ENCODE measurements at regions not wholly inside any gene's neighbourhood (a gene's known extent, or its start where the extent isn't known, plus 50 kb on each side); places are given as distances from the start of the nearest gene placed in this dataset.

DNA sequence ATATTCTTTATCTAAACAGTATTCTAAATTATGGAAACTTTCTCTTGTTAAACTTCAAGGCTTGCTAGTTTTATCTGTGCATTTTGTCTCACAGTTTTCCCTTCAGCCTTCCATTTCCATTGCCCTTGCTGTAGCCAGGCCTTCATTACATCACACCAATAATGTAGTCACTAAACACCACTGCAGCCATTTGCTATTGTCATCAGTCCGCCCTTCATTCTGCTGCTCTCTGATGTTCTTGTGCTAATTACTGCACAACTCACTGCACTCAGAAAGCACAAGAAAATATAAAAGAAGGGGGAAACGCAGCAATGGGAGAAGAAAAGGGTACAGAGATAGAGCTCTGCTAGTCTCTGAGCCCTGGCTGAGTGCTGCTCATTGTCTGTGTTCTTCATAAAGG, 239.6 kb upstream of the FSTL5 start:
- Histone ChIP-seq H2AFZ (ENCODE audit: low read depth, low read length, severe bottlenecking) (no peak overlapping the region), H3K4me2 (ENCODE audit: low read depth, low read length, poor library complexity, severe bottlenecking) (no peak overlapping the region), H3K79me2 (ENCODE audit: insufficient read depth, low read length) (no peaks in the 10 kb centered on the region), H4K20me1 (ENCODE audit: low read depth, low read length) (no peaks in the 10 kb centered on the region), H3K9me3 (ENCODE audit: insufficient read depth, low read length) (no peaks in the 10 kb centered on the region), H3K27me3 (ENCODE audit: low read length) (no peaks in the 10 kb centered on the region), H3K27ac (ENCODE audit: low read depth, low read length) (no peak overlapping the region), H3K9me2 (replicated peaks; ENCODE audit: insufficient read depth, low read length) (no peaks in the 10 kb centered on the region), H3K36me3 (ENCODE audit: low read length) (no peaks in the 10 kb centered on the region), H3F3A (ENCODE audit: insufficient read depth) (no peaks in the 10 kb centered on the region), H3K4me3 (ENCODE audit: insufficient read depth, low read length, poor library complexity, severe bottlenecking) (no peak overlapping the region), H3K9ac (ENCODE audit: low read length) (no peak overlapping the region)
- no peak for TF ChIP-seq EZH2phosphoT487 (conservative IDR thresholded peaks at IDR 0.05; ENCODE audit: low read length)
- TF ChIP-seq CTCF (IDR thresholded peaks at IDR 0.05; ENCODE audit: insufficient read depth, low read length, poor library complexity, severe bottlenecking): no peak

GRCh38 chr4:162401021-162401420, 237.2 kb upstream of the FSTL5 start:
- Histone ChIP-seq H2AFZ (ENCODE audit: low read depth, low read length, severe bottlenecking) (no peak overlapping the region), H3K9ac (ENCODE audit: low read length) (no peak overlapping the region), H3K4me3 (ENCODE audit: insufficient read depth, low read length, poor library complexity, severe bottlenecking) (no peak overlapping the region), H3F3A (ENCODE audit: insufficient read depth) (no peaks in the 10 kb centered on the region), H4K20me1 (ENCODE audit: low read depth, low read length) (no peaks in the 10 kb centered on the region), H3K27me3 (ENCODE audit: low read length) (no peaks in the 10 kb centered on the region), H3K9me3 (ENCODE audit: insufficient read depth, low read length) (no peaks in the 10 kb centered on the region), H3K79me2 (ENCODE audit: insufficient read depth, low read length) (no peaks in the 10 kb centered on the region), H3K27ac (ENCODE audit: low read depth, low read length) (no peak overlapping the region), H3K36me3 (ENCODE audit: low read length) (no peaks in the 10 kb centered on the region), H3K4me2 (ENCODE audit: low read depth, low read length, poor library complexity, severe bottlenecking) (no peak overlapping the region), H3K9me2 (replicated peaks; ENCODE audit: insufficient read depth, low read length) (no peaks in the 10 kb centered on the region)
- no peak for TF ChIP-seq EZH2phosphoT487 (conservative IDR thresholded peaks at IDR 0.05; ENCODE audit: low read length)
- TF ChIP-seq CTCF (IDR thresholded peaks at IDR 0.05; ENCODE audit: insufficient read depth, low read length, poor library complexity, severe bottlenecking): no peak

GRCh38 chr4:162392946-162393345, 229.1 kb upstream of the FSTL5 start:
- Histone ChIP-seq H3F3A (ENCODE audit: insufficient read depth) (no peaks in the 10 kb centered on the region), H4K20me1 (ENCODE audit: low read depth, low read length) (no peaks in the 10 kb centered on the region), H3K79me2 (ENCODE audit: insufficient read depth, low read length) (no peaks in the 10 kb centered on the region), H2AFZ (ENCODE audit: low read depth, low read length, severe bottlenecking) (no peak overlapping the region), H3K27ac (ENCODE audit: low read depth, low read length) (no peak overlapping the region), H3K36me3 (ENCODE audit: low read length) (no peaks in the 10 kb centered on the region), H3K4me3 (ENCODE audit: insufficient read depth, low read length, poor library complexity, severe bottlenecking) (no peak overlapping the region), H3K4me2 (ENCODE audit: low read depth, low read length, poor library complexity, severe bottlenecking) (no peak overlapping the region), H3K9me2 (replicated peaks; ENCODE audit: insufficient read depth, low read length) (no peaks in the 10 kb centered on the region), H3K9ac (ENCODE audit: low read length) (no peak overlapping the region), H3K9me3 (ENCODE audit: insufficient read depth, low read length) (no peaks in the 10 kb centered on the region), H3K27me3 (ENCODE audit: low read length) (no peaks in the 10 kb centered on the region)
- TF ChIP-seq CTCF (IDR thresholded peaks at IDR 0.05; ENCODE audit: insufficient read depth, low read length, poor library complexity, severe bottlenecking): no peak
- TF ChIP-seq EZH2phosphoT487 (conservative IDR thresholded peaks at IDR 0.05; ENCODE audit: low read length): no peak

DNA sequence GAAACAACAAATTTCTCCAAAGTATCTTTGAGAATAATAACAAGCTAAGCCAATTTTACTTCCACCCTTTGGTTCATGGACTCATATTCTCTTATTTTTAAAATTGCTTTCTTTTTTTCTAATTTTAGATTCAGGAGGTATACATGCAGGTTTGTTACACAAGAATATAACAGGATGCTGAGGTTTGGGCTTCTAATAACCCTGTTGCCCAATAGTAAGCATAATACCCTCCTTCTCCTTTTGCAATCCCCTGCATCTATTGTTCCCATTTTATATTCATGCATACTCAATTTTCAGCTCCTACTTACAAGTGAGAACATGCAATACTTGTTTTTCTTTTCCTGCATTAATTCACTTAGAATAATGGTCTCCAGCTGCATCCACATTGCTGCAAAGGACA, 202.3 kb upstream of the FSTL5 start:
- Histone ChIP-seq H3K9ac (ENCODE audit: low read length) (no peak overlapping the region), H3K27me3 (ENCODE audit: low read length) (no peaks in the 10 kb centered on the region), H3K27ac (ENCODE audit: low read depth, low read length) (no peak overlapping the region), H3K4me3 (ENCODE audit: insufficient read depth, low read length, poor library complexity, severe bottlenecking) (no peak overlapping the region), H3F3A (ENCODE audit: insufficient read depth) (no peaks in the 10 kb centered on the region), H3K4me2 (ENCODE audit: low read depth, low read length, poor library complexity, severe bottlenecking) (no peak overlapping the region), H3K9me3 (ENCODE audit: insufficient read depth, low read length) (no peaks in the 10 kb centered on the region), H2AFZ (ENCODE audit: low read depth, low read length, severe bottlenecking) (no peak overlapping the region), H4K20me1 (ENCODE audit: low read depth, low read length) (no peaks in the 10 kb centered on the region), H3K79me2 (ENCODE audit: insufficient read depth, low read length) (no peaks in the 10 kb centered on the region), H3K36me3 (ENCODE audit: low read length) (no peaks in the 10 kb centered on the region), H3K9me2 (replicated peaks; ENCODE audit: insufficient read depth, low read length) (no peaks in the 10 kb centered on the region)
- TF ChIP-seq CTCF (IDR thresholded peaks at IDR 0.05; ENCODE audit: insufficient read depth, low read length, poor library complexity, severe bottlenecking): no peak
- no peak for TF ChIP-seq EZH2phosphoT487 (conservative IDR thresholded peaks at IDR 0.05; ENCODE audit: low read length)

Data from SU-DHL-6 (cell line).